ENCODE measurements at regions not wholly inside any gene's neighbourhood (a gene's known extent, or its start where the extent isn't known, plus 50 kb on each side); places are given as distances from the start of the nearest gene placed in this dataset.

DNA sequence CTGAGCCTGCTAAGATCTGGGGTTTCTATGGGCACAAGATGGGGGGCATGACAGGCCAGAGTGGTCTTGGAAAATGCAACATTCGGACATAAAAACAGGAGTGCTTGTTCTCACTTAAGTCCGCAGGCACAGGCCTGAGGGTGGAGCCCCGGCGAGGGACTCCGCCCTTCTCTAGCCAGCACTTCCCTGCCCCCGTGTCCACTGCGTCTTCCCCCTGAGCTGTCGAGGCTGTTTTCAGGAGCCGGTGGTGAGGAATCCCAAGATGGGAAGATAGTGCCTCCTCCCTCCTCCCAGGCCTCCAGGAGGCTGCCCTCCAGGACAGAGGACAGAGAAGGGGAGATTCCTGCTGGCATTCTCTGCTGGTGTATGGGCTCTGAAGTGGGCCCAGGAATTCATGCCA, 105.2 kb downstream of the TLR5 start:
- TF ChIP-seq CTCF (conservative IDR thresholded peaks at IDR 0.05) = no peak
- no peak for TF ChIP-seq EZH2 (IDR thresholded peaks at IDR 0.05; ENCODE audit: low read depth)

Measured in PC-9 (cell line).